Mucosa of stomach (tissue), 1 donor: ENCODE measurements at regions not wholly inside any gene's neighbourhood (a gene's known extent, or its start where the extent isn't known, plus 50 kb on each side); places are given as distances from the start of the nearest gene placed in this dataset.
"Not testable (repeated sequence)": the region's sequence is repeated elsewhere in the genome, so short reads cannot be mapped to it uniquely, and the experiment has no call there.

Experiments
- H3K27me3 ChIP-seq: one replicate; pipeline ENCODE4 v1.7.0; 2013; ENCODE audit warnings: mild to moderate bottlenecking, low read length; ENCODE audit not compliant: control insufficient read depth, insufficient read depth
- H3K36me3 ChIP-seq: one replicate; pipeline ENCODE4 v1.7.0; 2013; ENCODE audit warnings: low read length; ENCODE audit not compliant: control insufficient read depth, insufficient read depth
- H3K4me1 ChIP-seq: one replicate; pipeline ENCODE4 v1.7.0; 2013; ENCODE audit warnings: mild to moderate bottlenecking, low read length; ENCODE audit not compliant: control insufficient read depth, insufficient read depth
- H3K4me3 ChIP-seq: one replicate; pipeline ENCODE4 v1.7.0; 2013; ENCODE audit warnings: low read length
- H3K9ac ChIP-seq: one replicate; pipeline ENCODE4 v1.7.0; 2013; ENCODE audit warnings: mild to moderate bottlenecking, low read length, moderate library complexity
- H3K9me3 ChIP-seq: one replicate; pipeline ENCODE4 v1.7.0; 2013; ENCODE audit warnings: mild to moderate bottlenecking, low read length, moderate library complexity; ENCODE audit not compliant: control insufficient read depth
- donor health status: Pancreatic carcinoma.

- Histone ChIP-seq H3K9me3 (no peaks in the 10 kb centered on the region), H3K36me3 (no peaks in the 10 kb centered on the region), H3K4me3 (no peak overlapping the region), H3K27me3 (no peaks in the 10 kb centered on the region), H3K9ac (no peak overlapping the region), H3K4me1 (peaks cover 76% of the 10 kb centered on the region)
Observed at GRCh38 chr21:38910390-38911067, 104.8 kb downstream of the ETS2 start.

- Histone ChIP-seq H3K36me3 (no peaks in the 10 kb centered on the region), H3K4me3 (no peak overlapping the region), H3K9ac (no peak overlapping the region), H3K27me3 (no peaks in the 10 kb centered on the region), H3K9me3 (no peaks in the 10 kb centered on the region), H3K4me1 (peaks cover 75% of the 10 kb centered on the region)
Observed at GRCh38 chr21:38909929-38910328, 104.2 kb downstream of the ETS2 start.

- Histone ChIP-seq H3K9me3 (no peaks in the 10 kb centered on the region), H3K4me3 (no peak overlapping the region), H3K4me1 (peaks cover 66% of the 10 kb centered on the region), H3K9ac (no peak overlapping the region), H3K36me3 (no peaks in the 10 kb centered on the region), H3K27me3 (no peaks in the 10 kb centered on the region)
Observed at GRCh38 chr21:38909109-38909508, 103.4 kb downstream of the ETS2 start.

- H3K4me3 ChIP-seq, result no peak overlapping the region
- no peak overlapping the region for H3K9ac ChIP-seq
- no peaks in the 10 kb centered on the region for H3K9me3 ChIP-seq
- H3K36me3 ChIP-seq, result no peaks in the 10 kb centered on the region
- H3K27me3 ChIP-seq, result no peaks in the 10 kb centered on the region
- peaks cover 62% of the 10 kb centered on the region for H3K4me1 ChIP-seq
Observed at GRCh38 chr21:38908537-38908936, 102.8 kb downstream of the ETS2 start.

GRCh38 chr21:38905752-38906151 is 100.0 kb downstream of the ETS2 start:
- H3K36me3 ChIP-seq, result no peaks in the 10 kb centered on the region
- H3K4me3 ChIP-seq, result no peak overlapping the region
- H3K9me3 ChIP-seq, result no peaks in the 10 kb centered on the region
- H3K9ac ChIP-seq, result no peak overlapping the region
- H3K27me3 ChIP-seq, result no peaks in the 10 kb centered on the region
- H3K4me1 ChIP-seq, result peaks cover 36% of the 10 kb centered on the region

- H3K27me3 ChIP-seq, result no peaks in the 10 kb centered on the region
- peaks cover 32% of the 10 kb centered on the region for H3K4me1 ChIP-seq
- no peaks in the 10 kb centered on the region for H3K9me3 ChIP-seq
- no peaks in the 10 kb centered on the region for H3K36me3 ChIP-seq
- no peak overlapping the region for H3K9ac ChIP-seq
- H3K4me3 ChIP-seq, result no peak overlapping the region
Observed at GRCh38 chr21:38905328-38905727, 99.6 kb downstream of the ETS2 start.

GRCh38 chr21:38903690-38904139 is 98.0 kb downstream of the ETS2 start:
- Histone ChIP-seq H3K27me3 (no peaks in the 10 kb centered on the region), H3K4me1 (peaks cover 19% of the 10 kb centered on the region), H3K36me3 (no peaks in the 10 kb centered on the region), H3K4me3 (no peak overlapping the region), H3K9ac (no peak overlapping the region), H3K9me3 (no peaks in the 10 kb centered on the region)

- Histone ChIP-seq H3K36me3 (no peaks in the 10 kb centered on the region), H3K9ac (no peak overlapping the region), H3K4me3 (no peak overlapping the region), H3K9me3 (no peaks in the 10 kb centered on the region), H3K4me1 (peaks cover 14% of the 10 kb centered on the region), H3K27me3 (no peaks in the 10 kb centered on the region)
Observed at GRCh38 chr21:38902608-38903445, 97.1 kb downstream of the ETS2 start.

- no peak overlapping the region for H3K9ac ChIP-seq
- H3K36me3 ChIP-seq, result no peaks in the 10 kb centered on the region
- no peaks in the 10 kb centered on the region for H3K9me3 ChIP-seq
- no peaks in the 10 kb centered on the region for H3K4me1 ChIP-seq
- H3K27me3 ChIP-seq, result no peaks in the 10 kb centered on the region
- H3K4me3 ChIP-seq, result no peak overlapping the region
Observed at GRCh38 chr21:38900499-38900898, 94.8 kb downstream of the ETS2 start.

- H3K4me1 ChIP-seq, H3K9ac ChIP-seq, H3K27me3 ChIP-seq, H3K4me3 ChIP-seq, H3K9me3 ChIP-seq, H3K36me3 ChIP-seq: not testable (repeated sequence)
Observed at GRCh38 chr21:38899985-38900384, 94.3 kb downstream of the ETS2 start.

GRCh38 chr21:38899277-38899947 is 93.7 kb downstream of the ETS2 start:
- Histone ChIP-seq H3K4me3 (no peak overlapping the region), H3K36me3 (no peaks in the 10 kb centered on the region), H3K9me3 (no peaks in the 10 kb centered on the region), H3K27me3 (no peaks in the 10 kb centered on the region), H3K4me1 (no peaks in the 10 kb centered on the region), H3K9ac (no peak overlapping the region)
